IMR-90 (cell line): ENCODE measurements at regions not wholly inside any gene's neighbourhood (a gene's known extent, or its start where the extent isn't known, plus 50 kb on each side); places are given as distances from the start of the nearest gene placed in this dataset.

Experiments
- ATAC-seq: fragments of 200-7000 bp; cut with Tn5 transposase; 2 replicates; pipeline ENCODE4 v1.9.1; 2020; ENCODE audit warnings: low read depth, mild to moderate bottlenecking, moderate library complexity
- BruUV-seq: library from RNA; stranded (reverse); fragments of 400-500 nt; replicated peaks from 2 replicates; lab custom pipeline; 2021; lab: Mats Ljungman, UMichigan
- CTCF ChIA-PET: fragments of 300-600 bp; formaldehyde crosslinking; extraction: SDS; loops from one replicate; lab custom pipeline; 2021; ENCODE audit warnings: antibody characterized with exemption; lab: Yijun Ruan, JAX
- POLR2A ChIA-PET: fragments of 300-600 bp; sonication (Branson Sonifier 250); formaldehyde crosslinking; loops from one replicate; lab custom pipeline; 2022; ENCODE audit warnings: antibody characterized with exemption; ENCODE audit not compliant: unreplicated experiment; lab: Charles Lee
- DNase-seq: peaks from one replicate; pipeline ENCODE4 v3.0.0; 2013
- H2AFZ ChIP-seq: replicated peaks from 2 replicates; pipeline ENCODE3; 2013; ENCODE audit warnings: low read length, mild to moderate bottlenecking; ENCODE audit not compliant: poor library complexity
- H2AK5ac ChIP-seq: 2 replicates; pipeline ENCODE4 v1.6.1; 2013; ENCODE audit warnings: low read depth, low read length, inconsistent platforms
- H2AK9ac ChIP-seq: replicated peaks from 2 replicates; pipeline ENCODE3; 2013; ENCODE audit warnings: mild to moderate bottlenecking, low read depth, low read length, moderate library complexity; ENCODE audit not compliant: poor library complexity
- H2BK120ac ChIP-seq: 2 replicates; pipeline ENCODE4 v1.6.1; 2013; ENCODE audit warnings: low read depth, low read length, inconsistent platforms
- H2BK15ac ChIP-seq: 3 replicates; pipeline ENCODE4 v1.6.1; 2013; ENCODE audit warnings: low read depth, low read length, inconsistent platforms
- H2BK20ac ChIP-seq: 2 replicates; pipeline ENCODE4 v1.6.1; 2013; ENCODE audit warnings: low read depth, mild to moderate bottlenecking, inconsistent platforms, low read length, moderate library complexity
- H2BK5ac ChIP-seq: 2 replicates; pipeline ENCODE4 v1.6.1; 2013; ENCODE audit warnings: mild to moderate bottlenecking, low read depth, low read length, inconsistent platforms; ENCODE audit not compliant: poor library complexity, severe bottlenecking
- H3K14ac ChIP-seq: replicated peaks from 2 replicates; pipeline ENCODE4 v1.6.1; 2013; ENCODE audit warnings: low read depth, low read length, inconsistent platforms
- H3K18ac ChIP-seq: 2 replicates; pipeline ENCODE4 v1.6.1; 2013; ENCODE audit warnings: low read depth, low read length, control low read depth
- H3K23ac ChIP-seq: 2 replicates; pipeline ENCODE4 v1.6.1; 2013; ENCODE audit warnings: low read depth, low read length, inconsistent platforms
- H3K27ac ChIP-seq: 2 replicates; pipeline ENCODE4 v1.5.1; 2013; ENCODE audit warnings: mild to moderate bottlenecking, control low read depth, low read length; ENCODE audit not compliant: insufficient read depth
- H3K27me3 ChIP-seq: 2 replicates; pipeline ENCODE4 v1.6.1; 2013; ENCODE audit warnings: low read length; ENCODE audit not compliant: control insufficient read depth, insufficient read depth
- H3K36me3 ChIP-seq: 2 replicates; pipeline ENCODE4 v1.6.1; 2013; ENCODE audit warnings: low read length, mixed read lengths; ENCODE audit not compliant: control insufficient read depth, insufficient read depth
- H3K4ac ChIP-seq: 2 replicates; pipeline ENCODE4 v1.6.1; 2013; ENCODE audit warnings: low read depth, low read length, inconsistent platforms
- H3K4me1 ChIP-seq: 2 replicates; pipeline ENCODE4 v1.6.1; 2013; ENCODE audit warnings: low read length, mixed read lengths; ENCODE audit not compliant: control insufficient read depth, insufficient read depth
- H3K4me2 ChIP-seq: 2 replicates; pipeline ENCODE4 v1.6.1; 2013; ENCODE audit warnings: low read depth, mild to moderate bottlenecking, control low read depth, low read length, moderate library complexity
- H3K4me3 ChIP-seq: 2 replicates; pipeline ENCODE4 v1.5.1; 2013; ENCODE audit warnings: low read depth, mild to moderate bottlenecking, control low read depth, low read length, moderate library complexity; ENCODE audit not compliant: insufficient read depth
- H3K56ac ChIP-seq: 2 replicates; pipeline ENCODE4 v1.6.1; 2013; ENCODE audit warnings: low read length, inconsistent platforms; ENCODE audit not compliant: insufficient read depth; ENCODE audit errors: extremely low read depth
- H3K79me1 ChIP-seq, 2 experiments: 2 replicates each; pipeline ENCODE4 v1.6.1; 2013; ENCODE audit warnings: low read length in 2 of 2, inconsistent platforms in 1 of 2, low read depth in 1 of 2
- H3K9ac ChIP-seq: 2 replicates; pipeline ENCODE4 v1.6.1; 2013; ENCODE audit warnings: low read depth, low read length, control low read depth
- H3K9me1 ChIP-seq: 2 replicates; pipeline ENCODE4 v1.6.1; 2013; ENCODE audit warnings: low read length, inconsistent platforms; ENCODE audit not compliant: insufficient read depth
- H3K9me3 ChIP-seq: 2 replicates; pipeline ENCODE4 v1.6.1; 2013; ENCODE audit warnings: low read length; ENCODE audit not compliant: control insufficient read depth, insufficient read depth
- H4K20me1 ChIP-seq: 2 replicates; pipeline ENCODE4 v1.6.1; 2013; ENCODE audit warnings: low read length, inconsistent platforms; ENCODE audit not compliant: insufficient read depth
- H4K5ac ChIP-seq: 2 replicates; pipeline ENCODE4 v1.6.1; 2013; ENCODE audit warnings: mild to moderate bottlenecking, low read depth, low read length, control low read depth
- H4K8ac ChIP-seq, 2 experiments: 2 replicates each; pipeline ENCODE4 v1.6.1; 2013; ENCODE audit warnings: low read depth in 2 of 2, low read length in 2 of 2, control low read depth in 1 of 2, inconsistent platforms in 1 of 2
- H4K91ac ChIP-seq: 2 replicates; pipeline ENCODE4 v1.6.1; 2013; ENCODE audit warnings: low read depth, low read length, inconsistent platforms; ENCODE audit not compliant: insufficient read depth
- BHLHE40 ChIP-seq: fragments of 150-350 bp; IDR thresholded peaks from 2 replicates; pipeline ENCODE4 v1.6.1; 2016; ENCODE audit warnings: mild to moderate bottlenecking, low read depth, low read length
- CEBPB ChIP-seq: IDR thresholded peaks from 2 replicates; pipeline ENCODE4 v1.6.1; 2012; ENCODE audit warnings: low read depth, low read length, improper control_type of control experiment
- CHD1 ChIP-seq: IDR thresholded peaks from 2 replicates; pipeline ENCODE4 v1.6.1; 2012; ENCODE audit warnings: low read depth, low read length, improper control_type of control experiment
- FOS ChIP-seq: fragments of 150-350 bp; IDR thresholded peaks from 2 replicates; pipeline ENCODE4 v1.6.1; 2016; ENCODE audit warnings: low read depth, low read length
- MAZ ChIP-seq: IDR thresholded peaks from 2 replicates; pipeline ENCODE4 v1.6.1; 2012; ENCODE audit warnings: low read depth, mild to moderate bottlenecking, low read length, improper control_type of control experiment, moderate library complexity, borderline replicate concordance
- NFE2L2 ChIP-seq: fragments of 150-350 bp; IDR thresholded peaks from 2 replicates; pipeline ENCODE4 v1.6.1; 2016; ENCODE audit warnings: low read depth, mild to moderate bottlenecking, low read length
- RAD21 ChIP-seq: IDR thresholded peaks from 2 replicates; pipeline ENCODE4 v1.6.1; 2012; ENCODE audit warnings: low read length, improper control_type of control experiment
- RCOR1 ChIP-seq: IDR thresholded peaks from 2 replicates; pipeline ENCODE4 v1.6.1; 2012; ENCODE audit warnings: mild to moderate bottlenecking, low read length, improper control_type of control experiment; ENCODE audit not compliant: insufficient replicate concordance
- RFX5 ChIP-seq: IDR thresholded peaks from 2 replicates; pipeline ENCODE4 v1.8.0; 2012; ENCODE audit warnings: low read depth, mild to moderate bottlenecking, low read length, moderate library complexity
- SMC3 ChIP-seq: fragments of 150-350 bp; IDR thresholded peaks from 2 replicates; pipeline ENCODE4 v1.6.1; 2016; ENCODE audit warnings: low read depth, mild to moderate bottlenecking, antibody characterized with exemption, low read length, moderate library complexity
- WGBS, 2 experiments: methylation state at CpG; one replicate each; pipeline versions ENCODE4 v1.1.5 to v1.1.7; 2013; ENCODE audit warnings: missing lambda C conversion rate in 2 of 2; ENCODE audit not compliant: insufficient read length in 1 of 2; ENCODE audit errors: extremely low coverage in 2 of 2; 5-methylcytosine and 5-hydroxymethylcytosine counted together
- dilution Hi-C: fragments of 300-500 bp; cut with HindIII; formaldehyde crosslinking; loops from one replicate; pipeline ENCODE4 v1.14.3; 2018; ENCODE audit warnings: low sequenced_read_pairs; ENCODE audit not compliant: unreplicated experiment
- in situ Hi-C: fragments of 300-500 bp; cut with MboI; formaldehyde crosslinking; loops from 3 replicates; pipeline ENCODE4 v1.14.3; 2019; ENCODE audit warnings: low sequenced_read_pairs, inconsistent platforms, mixed read lengths
- intact Hi-C: fragments of 100-400 bp; cut with micrococcal nuclease; formaldehyde crosslinking; loops from 2 replicates; pipeline ENCODE4 v1.10.0; 2022
- TF ChIP-seq, protein P1 (sequence below): fragments of 150-350 bp; IDR thresholded peaks from 2 replicates; pipeline ENCODE4 v1.6.1; 2017; ENCODE audit warnings: mild to moderate bottlenecking, antibody characterized with exemption, low read length, low read depth
- TF ChIP-seq, protein P2 (sequence below): fragments of 150-350 bp; IDR thresholded peaks from 2 replicates; pipeline ENCODE4 v1.6.1; 2016; ENCODE audit warnings: low read depth, mild to moderate bottlenecking, low read length, moderate library complexity, borderline replicate concordance
- TF ChIP-seq, protein P3 (sequence below): conservative IDR thresholded peaks from 2 replicates; pipeline ENCODE4 v1.5.1; 2012; ENCODE audit warnings: mild to moderate bottlenecking, low read depth, low read length, improper control_type of control experiment

DNA sequence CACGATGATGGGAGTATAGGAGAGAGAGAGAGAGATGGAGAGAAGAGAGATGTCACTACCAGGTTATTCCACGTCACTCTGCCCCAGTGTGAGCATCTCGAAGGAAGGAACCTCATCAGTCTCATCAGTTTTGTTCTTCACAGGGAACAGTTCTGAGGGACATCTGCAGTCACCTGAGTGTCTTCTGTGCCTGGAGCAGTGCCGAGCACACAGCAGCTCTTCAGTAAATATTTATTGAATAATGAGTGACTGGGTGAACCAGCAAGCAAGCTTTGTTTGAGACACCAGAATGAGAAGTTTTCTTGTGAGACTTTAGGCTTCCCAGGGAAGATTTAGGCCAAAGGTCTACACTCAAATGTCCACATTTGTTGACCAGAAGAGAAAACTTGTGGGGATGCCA is 142.4 kb upstream of the IRX3 start:
- Histone ChIP-seq H2BK120ac (no peak overlapping the region), H2AK9ac (no peak overlapping the region), H3K9me3 (no peaks in the 10 kb centered on the region), H4K91ac (no peak overlapping the region), H3K4me2 (no peak overlapping the region), H3K27ac (no peak overlapping the region), H2BK15ac (no peak overlapping the region), H3K9me1 (no peaks in the 10 kb centered on the region), H4K8ac (no peak overlapping the region), H3K56ac (no peak overlapping the region), H3K18ac (no peak overlapping the region), H3K4ac (no peak overlapping the region), H4K5ac (no peak overlapping the region), H3K4me3 (no peak overlapping the region), H3K79me1 (no peaks in the 10 kb centered on the region), H3K36me3 (no peaks in the 10 kb centered on the region), H2AFZ (no peak overlapping the region), H2BK5ac (no peak overlapping the region), H2BK20ac (no peak overlapping the region), H2AK5ac (no peak overlapping the region), H3K14ac (no peak overlapping the region), H3K27me3 (peaks cover 3% of the 10 kb centered on the region; the same call in 1 of the 2 replicates), H3K23ac (no peak overlapping the region), H4K20me1 (no peaks in the 10 kb centered on the region), H3K4me1 (no peaks in the 10 kb centered on the region), H3K9ac (no peak overlapping the region)
- dilution Hi-C loops: no loop called here
- TF ChIP-seq RAD21: no peak
- TF ChIP-seq, protein P1, sequence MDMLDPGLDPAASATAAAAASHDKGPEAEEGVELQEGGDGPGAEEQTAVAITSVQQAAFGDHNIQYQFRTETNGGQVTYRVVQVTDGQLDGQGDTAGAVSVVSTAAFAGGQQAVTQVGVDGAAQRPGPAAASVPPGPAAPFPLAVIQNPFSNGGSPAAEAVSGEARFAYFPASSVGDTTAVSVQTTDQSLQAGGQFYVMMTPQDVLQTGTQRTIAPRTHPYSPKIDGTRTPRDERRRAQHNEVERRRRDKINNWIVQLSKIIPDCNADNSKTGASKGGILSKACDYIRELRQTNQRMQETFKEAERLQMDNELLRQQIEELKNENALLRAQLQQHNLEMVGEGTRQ: no peak
- TF ChIP-seq CEBPB: no peak
- TF ChIP-seq FOS: no peak
- TF ChIP-seq RFX5: no peak
- TF ChIP-seq RCOR1: no peak
- no peak for TF ChIP-seq NFE2L2
- TF ChIP-seq, protein P2, sequence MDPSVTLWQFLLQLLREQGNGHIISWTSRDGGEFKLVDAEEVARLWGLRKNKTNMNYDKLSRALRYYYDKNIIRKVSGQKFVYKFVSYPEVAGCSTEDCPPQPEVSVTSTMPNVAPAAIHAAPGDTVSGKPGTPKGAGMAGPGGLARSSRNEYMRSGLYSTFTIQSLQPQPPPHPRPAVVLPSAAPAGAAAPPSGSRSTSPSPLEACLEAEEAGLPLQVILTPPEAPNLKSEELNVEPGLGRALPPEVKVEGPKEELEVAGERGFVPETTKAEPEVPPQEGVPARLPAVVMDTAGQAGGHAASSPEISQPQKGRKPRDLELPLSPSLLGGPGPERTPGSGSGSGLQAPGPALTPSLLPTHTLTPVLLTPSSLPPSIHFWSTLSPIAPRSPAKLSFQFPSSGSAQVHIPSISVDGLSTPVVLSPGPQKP: no peak
- no peak for TF ChIP-seq MAZ
- no peak for TF ChIP-seq SMC3
- TF ChIP-seq CHD1: no peak
- TF ChIP-seq, protein P3, sequence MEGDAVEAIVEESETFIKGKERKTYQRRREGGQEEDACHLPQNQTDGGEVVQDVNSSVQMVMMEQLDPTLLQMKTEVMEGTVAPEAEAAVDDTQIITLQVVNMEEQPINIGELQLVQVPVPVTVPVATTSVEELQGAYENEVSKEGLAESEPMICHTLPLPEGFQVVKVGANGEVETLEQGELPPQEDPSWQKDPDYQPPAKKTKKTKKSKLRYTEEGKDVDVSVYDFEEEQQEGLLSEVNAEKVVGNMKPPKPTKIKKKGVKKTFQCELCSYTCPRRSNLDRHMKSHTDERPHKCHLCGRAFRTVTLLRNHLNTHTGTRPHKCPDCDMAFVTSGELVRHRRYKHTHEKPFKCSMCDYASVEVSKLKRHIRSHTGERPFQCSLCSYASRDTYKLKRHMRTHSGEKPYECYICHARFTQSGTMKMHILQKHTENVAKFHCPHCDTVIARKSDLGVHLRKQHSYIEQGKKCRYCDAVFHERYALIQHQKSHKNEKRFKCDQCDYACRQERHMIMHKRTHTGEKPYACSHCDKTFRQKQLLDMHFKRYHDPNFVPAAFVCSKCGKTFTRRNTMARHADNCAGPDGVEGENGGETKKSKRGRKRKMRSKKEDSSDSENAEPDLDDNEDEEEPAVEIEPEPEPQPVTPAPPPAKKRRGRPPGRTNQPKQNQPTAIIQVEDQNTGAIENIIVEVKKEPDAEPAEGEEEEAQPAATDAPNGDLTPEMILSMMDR: no peak
- TF ChIP-seq BHLHE40: no peak
- ChIA-PET CTCF (no interaction called here), POLR2A (no interaction called here)
- no TSS peak for BruUV-seq
- in situ Hi-C loops: no loop called here
- ATAC-seq: no peak
- intact Hi-C loops: no loop called here
- no peak for DNase-seq
- no CpG with 5 or more reads among the region's 4 CpGs for WGBS, 2 experiments
